Adrenal gland (tissue), 9 donors: ENCODE measurements at regions not wholly inside any gene's neighbourhood (a gene's known extent, or its start where the extent isn't known, plus 50 kb on each side); places are given as distances from the start of the nearest gene placed in this dataset.
"Not testable (repeated sequence)": the region's sequence is repeated elsewhere in the genome, so short reads cannot be mapped to it uniquely, and the experiment has no call there.

Experiments
- DNase-seq, 7 donors: peaks; one replicate each; pipeline ENCODE4 v3.0.0-alpha.2; 2019 to 2020
- H3K27ac ChIP-seq, 5 donors: fragments of 200-600 bp; sonication (generic) in 4 of 5; 1 replicate in 3 of 5; 2 replicates in 2 of 5; pipeline versions ENCODE4 v1.5.1 to v1.8.0; 2016 to 2020; ENCODE audit warnings: mild to moderate bottlenecking in 1 of 5
- H3K27me3 ChIP-seq: fragments of 200-600 bp; 2 replicates; pipeline ENCODE4 v1.8.0; 2021
- H3K36me3 ChIP-seq, 2 donors: fragments of 200-600 bp; replicated peaks in 1 of 2; 1 replicate in 1 of 2; 2 replicates in 1 of 2; pipeline versions ENCODE4 v1.5.1 to v1.8.0; 2018 to 2022
- H3K4me1 ChIP-seq, 2 donors: fragments of 200-600 bp; replicated peaks in 1 of 2; 1 replicate in 1 of 2; 2 replicates in 1 of 2; pipeline versions ENCODE4 v1.5.1 to v1.8.0; 2018 to 2021
- H3K4me3 ChIP-seq, 4 donors: fragments of 200-600 bp; sonication (generic) in 3 of 4; one replicate each; pipeline ENCODE4 v1.5.1; 2016 to 2018
- H3K9me3 ChIP-seq, 3 donors: fragments of 200-600 bp; sonication (generic) in 1 of 3; replicated peaks in 1 of 3; 1 replicate in 2 of 3; 2 replicates in 1 of 3; pipeline versions ENCODE4 v1.5.1 to v1.8.0; 2016 to 2021
- POLR2A ChIP-seq, 2 donors: fragments of 450-650 bp; IDR thresholded peaks; one replicate each; pipeline ENCODE4 v1.6.1; 2017; ENCODE audit warnings: antibody characterized with exemption in 2 of 2, mild to moderate bottlenecking in 2 of 2, moderate library complexity in 1 of 2
- WGBS, 4 donors: extraction: QIAGEN DNeasy Blood & Tissue Kit in 2 of 4; methylation state at CpG; one replicate each; pipeline versions ENCODE4 v1.1.5 to v1.1.7; 2013 to 2017; 5-methylcytosine and 5-hydroxymethylcytosine counted together
- intact Hi-C, 2 donors: fragments of 100-400 bp; cut with DNase I; formaldehyde crosslinking; loops; one replicate each; pipeline versions ENCODE4 v1.14.1 to v1.15.0; 2022 to 2023
- TF ChIP-seq, protein P1 (sequence below), 6 experiments: fragments of 450-650 bp in 4 of 6; fragments of 200-600 bp in 2 of 6; sonication (generic) in 1 of 6; IDR thresholded peaks; 1 replicate in 5 of 6; 2 replicates in 1 of 6; pipeline versions ENCODE4 v1.5.1 to v1.8.0; 2016 to 2021; ENCODE audit warnings: antibody characterized with exemption in 6 of 6, mild to moderate bottlenecking in 2 of 6, moderate library complexity in 1 of 6
- donor health status: healthy with polysubstance abuse.
- donor health status: Bipolar disorder and iron deficiency.
- donor health status: DM: yes; HTN: yes; CAD: no.
- donor health status: DM: no; HTN: no; CAD: no.
- donor health status: DM: no; HTN: no; CAD: no.

DNA sequence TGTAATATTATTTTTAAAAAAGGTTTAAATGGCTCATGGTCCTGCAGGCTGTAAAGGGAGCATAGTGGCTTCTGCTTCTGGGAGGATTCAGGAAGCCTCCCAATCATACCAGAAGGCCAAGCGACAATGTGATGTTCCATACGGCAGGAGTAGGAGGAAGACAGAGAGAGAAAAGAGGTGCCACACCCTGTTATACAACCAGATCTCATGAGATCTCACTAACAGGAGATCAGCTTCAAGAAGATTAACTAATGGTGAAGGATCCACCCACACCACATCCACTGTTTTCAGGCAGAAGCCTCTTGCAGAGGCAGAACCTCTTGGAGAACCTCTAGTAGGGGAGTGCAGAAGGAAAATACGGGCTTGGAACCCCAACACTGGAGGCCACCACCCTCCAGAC lies 103.9 kb upstream of the TEKT4 start:
- no peaks in the 10 kb centered on the region for H3K27me3 ChIP-seq
- intact Hi-C loops = no loop called here
- H3K9me3 ChIP-seq = no peaks in the 10 kb centered on the region
- TF ChIP-seq, protein P1, sequence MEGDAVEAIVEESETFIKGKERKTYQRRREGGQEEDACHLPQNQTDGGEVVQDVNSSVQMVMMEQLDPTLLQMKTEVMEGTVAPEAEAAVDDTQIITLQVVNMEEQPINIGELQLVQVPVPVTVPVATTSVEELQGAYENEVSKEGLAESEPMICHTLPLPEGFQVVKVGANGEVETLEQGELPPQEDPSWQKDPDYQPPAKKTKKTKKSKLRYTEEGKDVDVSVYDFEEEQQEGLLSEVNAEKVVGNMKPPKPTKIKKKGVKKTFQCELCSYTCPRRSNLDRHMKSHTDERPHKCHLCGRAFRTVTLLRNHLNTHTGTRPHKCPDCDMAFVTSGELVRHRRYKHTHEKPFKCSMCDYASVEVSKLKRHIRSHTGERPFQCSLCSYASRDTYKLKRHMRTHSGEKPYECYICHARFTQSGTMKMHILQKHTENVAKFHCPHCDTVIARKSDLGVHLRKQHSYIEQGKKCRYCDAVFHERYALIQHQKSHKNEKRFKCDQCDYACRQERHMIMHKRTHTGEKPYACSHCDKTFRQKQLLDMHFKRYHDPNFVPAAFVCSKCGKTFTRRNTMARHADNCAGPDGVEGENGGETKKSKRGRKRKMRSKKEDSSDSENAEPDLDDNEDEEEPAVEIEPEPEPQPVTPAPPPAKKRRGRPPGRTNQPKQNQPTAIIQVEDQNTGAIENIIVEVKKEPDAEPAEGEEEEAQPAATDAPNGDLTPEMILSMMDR (IDR thresholded peaks at IDR 0.05) = no peak
- TF ChIP-seq POLR2A (IDR thresholded peaks at IDR 0.05) = no peak
- H3K4me3 ChIP-seq = no peak overlapping the region
- no peaks in the 10 kb centered on the region for H3K36me3 ChIP-seq
- no peak for DNase-seq
- H3K27ac ChIP-seq = no peak overlapping the region
- WGBS, 4 donors = 88 to 93% (median 91%) methylated on average over 3 of the region's 3 CpGs
- no peaks in the 10 kb centered on the region for H3K4me1 ChIP-seq

DNA sequence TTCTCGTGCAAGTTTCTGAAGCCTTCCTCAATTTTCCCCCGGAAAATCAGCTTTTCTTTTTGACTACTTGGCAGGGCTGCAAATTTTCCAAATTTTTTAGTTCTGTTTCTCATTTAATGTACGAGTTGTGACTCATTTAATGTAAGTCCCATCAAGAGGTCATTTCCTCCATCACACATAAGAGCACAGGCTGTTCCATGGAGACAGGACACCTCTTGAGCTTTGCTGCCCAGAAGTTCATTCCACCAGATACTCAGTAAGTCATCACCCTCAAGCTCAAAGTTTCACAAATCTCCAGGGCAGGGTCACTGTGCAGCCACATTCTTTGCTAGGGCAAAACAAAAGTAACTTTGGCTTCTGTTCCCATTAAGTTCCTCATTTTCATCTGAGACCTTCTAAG lies 101.5 kb upstream of the TEKT4 start:
- Histone ChIP-seq H3K4me3 (no peak overlapping the region), H3K4me1 (no peaks in the 10 kb centered on the region), H3K27me3 (no peaks in the 10 kb centered on the region), H3K36me3 (no peaks in the 10 kb centered on the region), H3K27ac (no peak overlapping the region), H3K9me3 (no peaks in the 10 kb centered on the region)
- intact Hi-C loops = no loop called here
- TF ChIP-seq, protein P1 (IDR thresholded peaks at IDR 0.05) = no peak
- no peak for TF ChIP-seq POLR2A (IDR thresholded peaks at IDR 0.05)
- DNase-seq = no peak
- 64 to 75% (median 68%) methylated on average over 3 of the region's 3 CpGs for WGBS, 4 donors

DNA sequence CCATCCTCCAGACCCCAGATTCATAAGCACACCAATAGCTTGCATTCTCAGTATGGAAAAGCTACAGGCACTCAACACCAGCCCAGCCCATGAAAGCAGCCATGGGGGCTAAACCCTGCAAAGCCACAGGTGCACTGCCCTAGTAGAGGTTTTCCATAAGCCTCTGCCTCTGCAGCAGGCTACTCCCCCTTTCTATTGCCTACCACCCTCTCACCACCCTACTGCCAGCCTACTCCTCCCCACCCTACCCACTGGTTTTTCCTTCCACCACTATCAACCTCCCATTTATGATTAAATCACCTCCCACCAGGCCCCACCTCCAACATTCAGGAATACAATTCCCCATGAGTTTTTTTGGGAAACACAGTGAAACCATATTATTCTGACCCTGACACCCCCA lies 96.4 kb upstream of the TEKT4 start:
- Histone ChIP-seq H3K36me3 (no peaks in the 10 kb centered on the region), H3K9me3 (no peaks in the 10 kb centered on the region), H3K4me3 (no peak overlapping the region), H3K27me3 (no peaks in the 10 kb centered on the region), H3K27ac (no peak overlapping the region), H3K4me1 (no peaks in the 10 kb centered on the region)
- DNase-seq = no peak
- intact Hi-C loops = no loop called here
- TF ChIP-seq, protein P1 (IDR thresholded peaks at IDR 0.05) = no peak
- no peak for TF ChIP-seq POLR2A (IDR thresholded peaks at IDR 0.05)

DNA sequence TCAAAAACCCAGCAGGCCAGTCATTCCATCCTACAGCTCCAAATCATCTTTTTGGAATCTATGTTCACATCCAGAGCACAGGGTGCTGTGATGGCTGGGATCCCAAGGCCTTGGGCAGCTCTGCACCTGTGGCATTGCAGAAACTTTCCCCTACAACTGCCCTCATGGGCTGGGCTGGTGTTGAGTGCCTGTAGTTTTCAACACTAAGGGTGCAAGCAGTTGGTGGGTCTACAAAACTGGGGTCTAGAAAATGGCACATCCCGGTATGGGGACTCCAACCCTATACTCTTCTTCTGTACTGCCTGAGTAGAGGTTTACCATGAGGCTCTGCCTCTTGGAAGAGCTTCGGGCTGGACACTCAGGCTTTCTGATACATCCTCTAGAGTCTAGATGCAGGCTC lies 95.2 kb upstream of the TEKT4 start:
- H3K36me3 ChIP-seq = no peaks in the 10 kb centered on the region

DNA sequence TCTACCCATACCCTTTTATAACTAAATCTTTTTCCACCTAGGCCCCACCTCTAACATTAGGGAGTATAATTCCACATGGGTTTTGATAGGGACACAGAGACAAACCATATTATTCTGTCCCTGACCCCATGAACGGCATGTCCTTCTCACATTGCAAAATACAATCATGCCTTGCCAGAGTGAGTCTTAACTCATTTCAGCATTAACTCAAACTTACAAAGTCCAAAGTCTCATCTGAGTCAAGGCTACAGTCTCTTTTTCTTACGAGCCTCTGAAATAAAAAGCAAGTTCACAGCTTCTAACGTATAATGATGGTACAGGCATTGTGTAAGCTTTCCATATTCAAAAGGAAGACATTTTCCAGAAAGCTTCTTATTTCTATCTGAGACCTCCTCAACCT lies 86.1 kb upstream of the TEKT4 start:
- H3K9me3 ChIP-seq, H3K27ac ChIP-seq, H3K4me3 ChIP-seq, H3K36me3 ChIP-seq, H3K27me3 ChIP-seq, DNase-seq, H3K4me1 ChIP-seq, intact Hi-C loops: not testable (repeated sequence)
- WGBS, 4 donors = 45 to 58% (median 50%) methylated on average over 3 of the region's 3 CpGs

More for the DNA sequence above, 95.2 kb upstream of the TEKT4 start:
- intact Hi-C loops = no loop called here
- H3K27me3 ChIP-seq = no peaks in the 10 kb centered on the region
- H3K4me1 ChIP-seq = no peaks in the 10 kb centered on the region
- no peak overlapping the region for H3K4me3 ChIP-seq
- TF ChIP-seq, protein P1 (IDR thresholded peaks at IDR 0.05) = no peak
- DNase-seq = no peak
- WGBS, 4 donors = 52 to 85% (median 73%) methylated on average over 2 of the region's 2 CpGs
- H3K27ac ChIP-seq = no peak overlapping the region
- H3K9me3 ChIP-seq = no peaks in the 10 kb centered on the region

DNA sequence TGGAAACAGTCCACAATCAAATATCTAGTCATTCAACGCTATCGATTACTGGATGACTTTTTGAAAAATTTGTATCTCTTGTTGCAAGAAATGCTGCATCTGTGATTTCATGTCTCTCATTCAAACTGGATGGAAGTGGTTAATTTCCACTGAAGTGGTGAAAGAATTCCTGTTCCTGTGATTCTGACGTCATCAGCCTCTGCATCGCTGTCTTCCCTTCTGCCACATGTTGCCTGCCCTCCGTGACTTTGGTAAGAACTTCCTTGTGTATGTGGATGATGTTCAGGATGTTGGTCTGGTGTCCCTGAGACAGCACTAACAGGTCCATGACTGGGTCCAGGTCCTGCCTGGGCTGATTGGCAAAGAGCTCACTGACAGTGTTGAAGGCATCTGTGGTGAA lies 84.8 kb upstream of the TEKT4 start:
- H3K4me3 ChIP-seq, H3K4me1 ChIP-seq, H3K27me3 ChIP-seq, H3K9me3 ChIP-seq, H3K36me3 ChIP-seq, H3K27ac ChIP-seq, DNase-seq, intact Hi-C loops: not testable (repeated sequence)
- WGBS, 4 donors = 75 to 82% (median 79%) methylated on average over 5 of the region's 5 CpGs

DNA sequence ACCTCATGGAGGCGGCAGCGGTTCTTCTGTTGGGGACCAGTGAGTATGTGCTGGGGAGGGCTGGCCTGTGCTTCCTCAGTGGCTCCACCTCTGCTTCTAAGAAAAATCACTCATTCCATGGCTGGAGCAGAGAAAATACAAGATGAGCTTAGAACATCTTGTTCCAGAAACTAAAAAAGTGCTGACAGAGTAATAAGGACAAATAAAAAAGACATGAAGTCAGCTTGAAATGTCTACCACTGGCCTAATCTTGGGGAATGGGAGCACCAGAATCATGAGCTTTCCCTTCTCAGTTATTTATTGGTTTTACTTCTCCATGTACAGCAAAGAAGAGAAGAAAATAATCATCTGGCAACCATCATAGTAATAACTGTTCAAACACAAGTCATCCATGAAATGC lies 81.1 kb upstream of the TEKT4 start:
- H3K27me3 ChIP-seq, DNase-seq, H3K4me1 ChIP-seq, H3K4me3 ChIP-seq, H3K9me3 ChIP-seq, intact Hi-C loops, H3K27ac ChIP-seq, H3K36me3 ChIP-seq: not testable (repeated sequence)
- WGBS, 4 donors = 87 to 100% (median 94%) methylated on average over 2 of the region's 2 CpGs
